Heart right ventricle (tissue), 16 donors: ENCODE measurements at regions not wholly inside any gene's neighbourhood (a gene's known extent, or its start where the extent isn't known, plus 50 kb on each side); places are given as distances from the start of the nearest gene placed in this dataset.

Source experiments
- ATAC-seq, 8 donors: fragments of 200-7000 bp; cut with Tn5 transposase; one replicate each; pipeline ENCODE4 v1.9.1; 2020; ENCODE audit warnings: mild to moderate bottlenecking in 8 of 8, moderate library complexity in 8 of 8, moderate number of reproducible peaks in 1 of 8
- DNase-seq, 2 donors: peaks; one replicate each; pipeline ENCODE4 v3.0.0-alpha.2; 2020
- H3K27ac ChIP-seq, 10 donors: fragments of 200-600 bp; sonication (generic) in 2 of 10; one replicate each; pipeline versions ENCODE4 v1.5.0 to v1.8.0; 2020 to 2022; ENCODE audit warnings: mild to moderate bottlenecking in 3 of 10
- H3K27me3 ChIP-seq, 7 donors: fragments of 200-600 bp; one replicate each; pipeline ENCODE4 v1.8.0; 2021 to 2022; ENCODE audit warnings: mild to moderate bottlenecking in 2 of 7
- H3K36me3 ChIP-seq, 9 donors: fragments of 200-600 bp; sonication (generic) in 1 of 9; one replicate each; pipeline versions ENCODE4 v1.5.0 to v1.8.0; 2020 to 2022; ENCODE audit warnings: mild to moderate bottlenecking in 2 of 9
- H3K4me1 ChIP-seq, 9 donors: fragments of 200-600 bp; sonication (generic) in 1 of 9; one replicate each; pipeline versions ENCODE4 v1.5.0 to v1.8.0; 2020 to 2022; ENCODE audit warnings: mild to moderate bottlenecking in 4 of 9
- H3K4me3 ChIP-seq, 10 donors: fragments of 200-600 bp; sonication (generic) in 2 of 10; one replicate each; pipeline versions ENCODE4 v1.5.0 to v1.8.0; 2020 to 2022; ENCODE audit warnings: mild to moderate bottlenecking in 7 of 10, moderate library complexity in 2 of 10
- H3K9me3 ChIP-seq, 11 donors: fragments of 200-600 bp in 10 of 11; sonication (generic) in 2 of 11; one replicate each; pipeline versions ENCODE4 v1.5.0 to v1.8.0; 2013 to 2022; ENCODE audit warnings: mild to moderate bottlenecking in 2 of 11, control low read depth in 1 of 11, moderate library complexity in 1 of 11
- CTCF ChIP-seq, 9 donors: fragments of 200-600 bp; sonication (generic) in 2 of 9; IDR thresholded peaks; one replicate each; pipeline versions ENCODE4 v1.5.0 to v1.8.0; 2021 to 2022; ENCODE audit warnings: antibody characterized with exemption in 9 of 9, mild to moderate bottlenecking in 5 of 9, moderate library complexity in 1 of 9
- WGBS, 2 donors: extraction: QIAGEN DNeasy Blood & Tissue Kit; methylation state at CpG; one replicate each; pipeline ENCODE4 v1.1.7; 2013; ENCODE audit warnings: inconsistent platforms in 1 of 2; 5-methylcytosine and 5-hydroxymethylcytosine counted together
- intact Hi-C, 10 donors: fragments of 100-400 bp; cut with DNase I; formaldehyde crosslinking; loops; one replicate each; pipeline versions ENCODE4 v1.11.1 to v1.14.2; 2022
- donor health status: Arrhythmogenic right ventricular cardiomyopathy.
- donor health status: ischemic (EF 13 %, LVEDD 7.1; RV severe dilation, severe dysfunction).
- donor health status: healthy with polysubstance abuse.
- donor health status: DM: no; HTN: yes; CAD: no.
- donor health status: DM: no; HTN: no; CAD: no.
- donor health status: ischemic (EF 25% LVEDD 6.9; RV normal size, moderate dysfunction).
- donor health status: ischemic (EF 25% LVEDD 5.7; RV mildly dilated, moderate dysfunction).
- donor health status: healthy.
- donor health status: DM: yes; HTN: yes; CAD: no.
- donor health status: Ischemic cardiomyopathy.
- donor health status: ischemic (EF 35%, LVEDD 5.7; RV mildly dilated, moderate dysfunction).
- donor health status: nonischemic (EF 11% LVEDD 7.7; RV severe dilation, severe dysfunction).
- donor health status: DM: yes; HTN: yes; CAD: no.
- donor health status: PGD.
- donor health status: ischemic (EF 29% LVEDD 5.4; RV normal size, mild dysfunction).
- donor health status: nonischemic (EF 23%, LVEDD 6.1; RV moderate dilation, normal function).

GRCh38 chr15:66854012-66854965 is 152.3 kb downstream of the SMAD6 start:
- intact Hi-C loops, result loop anchor here (5.0 kb wide), 7 partner anchors 62 to 252 kb away; no protein-coding TSS in a partner anchor

GRCh38 chr15:66855041-66855440 is 153.0 kb downstream of the SMAD6 start:
- TF ChIP-seq CTCF (IDR thresholded peaks at IDR 0.05), result no peak
- no peak for ATAC-seq
- no peak overlapping the region for H3K4me3 ChIP-seq
- intact Hi-C loops, result loop anchor here in 1 of 10 donors (5.0 kb wide), 1 partner anchor 238 kb away; no protein-coding TSS in a partner anchor
- H3K9me3 ChIP-seq, result no peaks in the 10 kb centered on the region
- H3K36me3 ChIP-seq, result peaks cover 0 to 5% (median 0%) of the 10 kb centered on the region in 9 donors
- H3K27ac ChIP-seq, result no peak overlapping the region
- no peaks in the 10 kb centered on the region for H3K27me3 ChIP-seq
- no peak for DNase-seq
- peaks cover 7 to 24% (median 18%) of the 10 kb centered on the region in 9 donors for H3K4me1 ChIP-seq
- 79% methylated on average over 1 of the region's 1 CpG for WGBS, 2 donors

More at GRCh38 chr15:66854012-66854965, 152.3 kb downstream of the SMAD6 start:
- 92 to 93% methylated on average over 23 of the region's 23 CpGs for WGBS, 2 donors
- no peak for TF ChIP-seq CTCF (IDR thresholded peaks at IDR 0.05)
- peaks cover 0 to 3% (median 0%) of the 10 kb centered on the region in 9 donors for H3K36me3 ChIP-seq
- H3K4me1 ChIP-seq, result peaks cover 10 to 32% (median 26%) of the 10 kb centered on the region in 9 donors
- H3K27me3 ChIP-seq, result no peaks in the 10 kb centered on the region
- ATAC-seq (no peak), DNase-seq (no peak)
- no peak overlapping the region for H3K27ac ChIP-seq
- no peak overlapping the region for H3K4me3 ChIP-seq
- H3K9me3 ChIP-seq, result no peaks in the 10 kb centered on the region

GRCh38 chr15:66857694-66858093 is 155.7 kb downstream of the SMAD6 start:
- TF ChIP-seq CTCF (IDR thresholded peaks at IDR 0.05), result no peak
- peaks cover 0 to 14% (median 4%) of the 10 kb centered on the region in 9 donors for H3K4me1 ChIP-seq
- ATAC-seq (no peak), DNase-seq (no peak)
- H3K4me3 ChIP-seq, result no peak overlapping the region
- no peak overlapping the region for H3K27ac ChIP-seq
- intact Hi-C loops, result loop anchor here in 1 of 10 donors (5.0 kb wide), 1 partner anchor 240 kb away; no protein-coding TSS in a partner anchor
- H3K9me3 ChIP-seq, result no peaks in the 10 kb centered on the region
- peaks cover 0 to 8% (median 0%) of the 10 kb centered on the region in 9 donors for H3K36me3 ChIP-seq
- H3K27me3 ChIP-seq, result no peaks in the 10 kb centered on the region

GRCh38 chr15:66858423-66859207 is 156.6 kb downstream of the SMAD6 start:
- ATAC-seq (no peak), DNase-seq (no peak)
- no peak overlapping the region for H3K27ac ChIP-seq
- H3K36me3 ChIP-seq, result peaks cover 0 to 8% (median 0%) of the 10 kb centered on the region in 9 donors
- H3K27me3 ChIP-seq, result no peaks in the 10 kb centered on the region
- intact Hi-C loops, result loop anchor here in 1 of 10 donors (5.0 kb wide), 1 partner anchor 241 kb away; no protein-coding TSS in a partner anchor
- no peak for TF ChIP-seq CTCF (IDR thresholded peaks at IDR 0.05)
- peaks cover 0 to 19% (median 9%) of the 10 kb centered on the region in 9 donors for H3K4me1 ChIP-seq
- no peak overlapping the region for H3K4me3 ChIP-seq
- H3K9me3 ChIP-seq, result no peaks in the 10 kb centered on the region
- WGBS, 2 donors, result 74% methylated on average over 7 of the region's 7 CpGs
